RWPE1 (cell line): ENCODE measurements at regions not wholly inside any gene's neighbourhood (a gene's known extent, or its start where the extent isn't known, plus 50 kb on each side); places are given as distances from the start of the nearest gene placed in this dataset.

Experiments
- CTCF ChIA-PET: fragments of 350-600 bp; sonication (Branson Sonifier 250); formaldehyde crosslinking; extraction: SDS; loops from one replicate; lab custom pipeline; 2021; lab: Yijun Ruan, JAX
- POLR2A ChIA-PET: fragments of 400-600 bp; formaldehyde crosslinking; extraction: SDS; loops from one replicate; lab custom pipeline; 2020; ENCODE audit warnings: antibody characterized with exemption; ENCODE audit not compliant: low non-redundant PET; lab: Yijun Ruan, JAX
- DNase-seq: peaks from one replicate; pipeline ENCODE4 v3.0.0; 2012; ENCODE audit warnings: low spot score
- H3K27ac ChIP-seq: fragments of 450-650 bp; 2 replicates; pipeline ENCODE4 v1.5.1; 2017
- TF ChIP-seq, protein P1 (sequence below): fragments of 450-650 bp; conservative IDR thresholded peaks from 2 replicates; pipeline ENCODE4 v1.5.1; 2017; ENCODE audit warnings: low read depth, mild to moderate bottlenecking

GRCh38 chr1:228955691-228956090, 220.4 kb downstream of the RHOU start:
- DNase-seq: no peak
- ChIA-PET CTCF (no interaction called here), POLR2A (no interaction called here)

DNA sequence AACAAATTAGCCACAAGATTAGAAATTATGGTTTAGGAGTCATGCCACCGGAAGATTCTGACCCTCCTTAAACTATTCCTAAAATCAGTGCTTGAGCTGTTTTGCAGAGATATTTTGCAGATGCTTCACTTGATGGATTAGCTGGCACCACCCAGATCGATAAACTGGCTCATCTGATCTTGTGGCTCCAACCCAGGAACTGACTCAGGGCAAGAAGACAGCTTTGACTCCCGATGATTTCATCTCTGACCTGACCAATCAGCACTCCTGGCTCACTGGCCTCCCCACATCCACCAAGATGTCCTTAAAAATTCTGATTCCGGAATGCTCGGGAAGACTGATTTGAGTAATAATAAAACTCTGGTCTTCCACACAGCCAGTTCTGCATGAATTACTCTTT, 221.6 kb downstream of the RHOU start:
- no peak for DNase-seq
- TF ChIP-seq, protein P1, sequence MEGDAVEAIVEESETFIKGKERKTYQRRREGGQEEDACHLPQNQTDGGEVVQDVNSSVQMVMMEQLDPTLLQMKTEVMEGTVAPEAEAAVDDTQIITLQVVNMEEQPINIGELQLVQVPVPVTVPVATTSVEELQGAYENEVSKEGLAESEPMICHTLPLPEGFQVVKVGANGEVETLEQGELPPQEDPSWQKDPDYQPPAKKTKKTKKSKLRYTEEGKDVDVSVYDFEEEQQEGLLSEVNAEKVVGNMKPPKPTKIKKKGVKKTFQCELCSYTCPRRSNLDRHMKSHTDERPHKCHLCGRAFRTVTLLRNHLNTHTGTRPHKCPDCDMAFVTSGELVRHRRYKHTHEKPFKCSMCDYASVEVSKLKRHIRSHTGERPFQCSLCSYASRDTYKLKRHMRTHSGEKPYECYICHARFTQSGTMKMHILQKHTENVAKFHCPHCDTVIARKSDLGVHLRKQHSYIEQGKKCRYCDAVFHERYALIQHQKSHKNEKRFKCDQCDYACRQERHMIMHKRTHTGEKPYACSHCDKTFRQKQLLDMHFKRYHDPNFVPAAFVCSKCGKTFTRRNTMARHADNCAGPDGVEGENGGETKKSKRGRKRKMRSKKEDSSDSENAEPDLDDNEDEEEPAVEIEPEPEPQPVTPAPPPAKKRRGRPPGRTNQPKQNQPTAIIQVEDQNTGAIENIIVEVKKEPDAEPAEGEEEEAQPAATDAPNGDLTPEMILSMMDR: no peak
- no peak overlapping the region for H3K27ac ChIP-seq
- CTCF ChIA-PET: no interaction called here
- POLR2A ChIA-PET: no interaction called here

More at GRCh38 chr1:228955691-228956090, 220.4 kb downstream of the RHOU start:
- TF ChIP-seq, protein P1: no peak
- no peak overlapping the region for H3K27ac ChIP-seq

DNA sequence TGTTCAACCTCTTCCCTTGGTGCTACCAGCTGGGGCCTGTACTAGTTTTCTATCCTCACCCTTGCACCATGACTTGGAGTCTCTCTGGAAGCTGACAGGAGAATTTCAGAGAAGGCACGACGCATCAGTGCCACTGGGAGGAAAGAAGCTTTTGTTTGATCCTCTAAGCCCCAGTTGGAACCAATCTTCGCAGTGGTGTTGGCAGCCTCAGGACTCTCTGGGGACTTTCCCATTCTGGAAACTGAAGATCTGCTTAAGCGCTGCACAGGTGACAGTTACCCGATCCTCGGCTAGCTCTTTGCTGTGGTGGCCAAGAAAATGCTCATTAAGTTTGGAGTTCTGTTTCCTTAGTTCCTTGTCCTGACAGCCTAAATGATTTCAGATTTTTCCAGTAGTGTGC, 222.3 kb downstream of the RHOU start:
- CTCF ChIA-PET: no interaction called here
- POLR2A ChIA-PET: no interaction called here
- TF ChIP-seq, protein P1: no peak
- no peak for DNase-seq
- no peak overlapping the region for H3K27ac ChIP-seq

- ChIA-PET CTCF (no interaction called here), POLR2A (no interaction called here)
- H3K27ac ChIP-seq: no peak overlapping the region
- no peak for DNase-seq
- TF ChIP-seq, protein P1: no peak
Observed at GRCh38 chr1:228958121-228958520, 222.8 kb downstream of the RHOU start.

DNA sequence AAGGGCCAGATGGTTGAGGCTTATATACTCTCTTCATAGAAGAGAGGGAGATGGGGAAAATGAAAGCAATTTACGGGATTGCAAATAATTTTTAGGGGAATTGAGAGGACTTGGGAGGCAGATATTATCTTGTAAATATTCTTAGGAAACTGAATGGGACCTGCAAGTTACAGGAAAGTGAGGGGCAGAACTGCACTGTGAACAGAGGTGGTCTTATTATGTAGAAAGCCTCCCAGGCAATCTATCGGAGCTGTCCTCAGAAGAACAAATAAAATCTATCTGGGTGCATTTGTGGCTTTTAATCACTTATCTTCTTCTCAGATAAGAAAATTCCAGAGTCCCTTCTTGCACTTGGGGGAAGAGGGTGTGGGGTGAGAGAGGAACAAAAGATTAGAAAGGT, 223.5 kb downstream of the RHOU start:
- ChIA-PET CTCF (no interaction called here), POLR2A (no interaction called here)
- DNase-seq: no peak
- TF ChIP-seq, protein P1: no peak
- H3K27ac ChIP-seq: no peak overlapping the region

DNA sequence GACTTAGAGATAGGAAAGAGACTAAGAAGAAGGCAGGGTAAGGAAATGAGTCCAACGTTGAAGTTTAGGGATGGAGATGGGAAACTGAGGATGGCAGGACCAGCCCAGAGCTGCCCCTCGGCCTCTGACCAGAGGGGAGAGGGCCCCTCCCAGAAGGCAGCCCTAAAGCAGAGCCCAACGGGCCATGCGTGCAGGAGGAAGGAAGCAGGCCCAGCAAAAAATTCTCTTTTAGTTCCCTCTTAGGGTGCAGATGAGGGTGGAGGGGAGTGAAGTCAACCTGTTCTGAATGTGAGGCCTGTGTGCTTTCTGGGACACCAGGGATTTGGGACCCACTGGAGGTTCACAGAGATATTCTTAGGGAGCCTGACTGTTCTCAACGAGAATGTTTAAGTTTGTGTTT, 225.4 kb downstream of the RHOU start:
- TF ChIP-seq, protein P1: no peak
- ChIA-PET CTCF (no interaction called here), POLR2A (no interaction called here)
- H3K27ac ChIP-seq: no peak overlapping the region
- no peak for DNase-seq

DNA sequence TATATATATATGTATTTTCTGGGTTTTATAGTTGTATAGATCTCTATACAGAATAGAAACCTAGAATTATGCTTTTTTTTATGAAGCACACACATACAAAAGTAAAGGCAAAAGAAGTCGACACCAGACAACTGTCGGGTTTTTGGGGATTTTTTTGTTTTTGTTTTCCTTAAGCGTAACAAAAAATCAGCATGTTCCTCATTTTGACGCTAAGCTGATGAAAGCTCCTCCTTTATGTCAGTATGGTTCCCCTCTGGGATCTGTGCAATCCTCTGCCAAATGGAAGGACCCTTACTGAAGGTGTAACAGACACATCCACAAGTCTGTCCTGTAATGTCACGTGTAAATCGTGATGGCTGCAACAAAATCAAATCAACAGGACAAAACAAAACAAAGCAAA, 226.2 kb downstream of the RHOU start:
- no peak for DNase-seq
- TF ChIP-seq, protein P1: no peak
- CTCF ChIA-PET: no interaction called here
- POLR2A ChIA-PET: no interaction called here
- no peak overlapping the region for H3K27ac ChIP-seq
